IMR-90 (cell line): ENCODE measurements at regions not wholly inside any gene's neighbourhood (a gene's known extent, or its start where the extent isn't known, plus 50 kb on each side); places are given as distances from the start of the nearest gene placed in this dataset.

ENCODE experiments used
- CTCF ChIP-seq: conservative IDR thresholded peaks from 2 replicates; pipeline ENCODE4 v1.5.1; 2012; ENCODE audit warnings: mild to moderate bottlenecking, low read depth, low read length, improper control_type of control experiment
- POLR2A ChIP-seq: IDR thresholded peaks from 2 replicates; pipeline ENCODE4 v1.6.1; 2012; ENCODE audit warnings: mild to moderate bottlenecking, low read depth, low read length

GRCh38 chr5:54848581-54848980, 136.8 kb downstream of the ESM1 start:
- no peak for TF ChIP-seq CTCF
- TF ChIP-seq POLR2A, result no peak
